WTC11 (cell line): ENCODE measurements at regions not wholly inside any gene's neighbourhood (a gene's known extent, or its start where the extent isn't known, plus 50 kb on each side); places are given as distances from the start of the nearest gene placed in this dataset.

Experiments
- FOXJ3 ChIP-seq: sonication (generic); formaldehyde crosslinking; IDR thresholded peaks from 2 replicates; pipeline ENCODE4 v1.9.0; 2021; ENCODE audit warnings: missing genetic modification reagents, mild to moderate bottlenecking, borderline replicate concordance
- NFE2L1 ChIP-seq: sonication (generic); formaldehyde crosslinking; IDR thresholded peaks from 2 replicates; pipeline ENCODE4 v1.8.1; 2023; ENCODE audit warnings: missing genetic modification reagents
- TF ChIP-seq, protein P1 (sequence below): fragments of 200-600 bp; IDR thresholded peaks from 2 replicates; pipeline ENCODE4 v1.8.0; 2022; ENCODE audit warnings: antibody characterized with exemption
- TF ChIP-seq, protein P2 (sequence below): sonication (generic); formaldehyde crosslinking; IDR thresholded peaks from 2 replicates; pipeline ENCODE4 v1.8.1; 2022; ENCODE audit warnings: low read depth, missing genetic modification reagents, borderline replicate concordance
- TF ChIP-seq, protein P3 (sequence below): sonication (generic); formaldehyde crosslinking; IDR thresholded peaks from 2 replicates; pipeline ENCODE4 v1.8.1; 2023; ENCODE audit warnings: mild to moderate bottlenecking, moderate library complexity, missing genetic modification reagents
- TF ChIP-seq, protein P4 (sequence below): sonication (generic); formaldehyde crosslinking; IDR thresholded peaks from 2 replicates; pipeline ENCODE4 v1.8.0; 2022; ENCODE audit warnings: mild to moderate bottlenecking, missing genetic modification reagents
- TF ChIP-seq, protein P5 (sequence below): sonication (generic); formaldehyde crosslinking; IDR thresholded peaks from 2 replicates; pipeline ENCODE4 v1.8.1; 2022; ENCODE audit warnings: mild to moderate bottlenecking, missing genetic modification reagents, moderate library complexity, borderline replicate concordance

DNA sequence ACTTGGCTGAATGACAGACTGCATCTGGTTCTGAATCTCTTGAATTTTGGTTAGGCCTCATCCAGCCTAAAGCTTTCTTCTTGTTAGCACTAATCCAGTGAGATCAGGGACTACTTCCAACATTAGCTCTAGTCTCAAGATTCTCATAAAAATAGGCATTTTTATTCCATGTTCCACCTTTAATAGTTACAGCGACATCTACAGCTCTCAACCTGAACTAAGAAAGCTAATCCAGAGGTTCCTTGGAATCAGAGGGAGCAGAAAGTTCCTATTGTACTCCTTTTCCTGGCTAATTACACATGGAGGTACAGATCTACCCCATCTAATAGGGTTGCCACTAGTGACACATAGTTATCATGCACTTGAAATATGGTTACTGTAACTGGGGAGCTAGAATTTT lies 391.9 kb downstream of the RMST start:
- TF ChIP-seq, protein P1, sequence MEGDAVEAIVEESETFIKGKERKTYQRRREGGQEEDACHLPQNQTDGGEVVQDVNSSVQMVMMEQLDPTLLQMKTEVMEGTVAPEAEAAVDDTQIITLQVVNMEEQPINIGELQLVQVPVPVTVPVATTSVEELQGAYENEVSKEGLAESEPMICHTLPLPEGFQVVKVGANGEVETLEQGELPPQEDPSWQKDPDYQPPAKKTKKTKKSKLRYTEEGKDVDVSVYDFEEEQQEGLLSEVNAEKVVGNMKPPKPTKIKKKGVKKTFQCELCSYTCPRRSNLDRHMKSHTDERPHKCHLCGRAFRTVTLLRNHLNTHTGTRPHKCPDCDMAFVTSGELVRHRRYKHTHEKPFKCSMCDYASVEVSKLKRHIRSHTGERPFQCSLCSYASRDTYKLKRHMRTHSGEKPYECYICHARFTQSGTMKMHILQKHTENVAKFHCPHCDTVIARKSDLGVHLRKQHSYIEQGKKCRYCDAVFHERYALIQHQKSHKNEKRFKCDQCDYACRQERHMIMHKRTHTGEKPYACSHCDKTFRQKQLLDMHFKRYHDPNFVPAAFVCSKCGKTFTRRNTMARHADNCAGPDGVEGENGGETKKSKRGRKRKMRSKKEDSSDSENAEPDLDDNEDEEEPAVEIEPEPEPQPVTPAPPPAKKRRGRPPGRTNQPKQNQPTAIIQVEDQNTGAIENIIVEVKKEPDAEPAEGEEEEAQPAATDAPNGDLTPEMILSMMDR: no peak
- TF ChIP-seq FOXJ3 (CRISPR knock-in tag) (no peak), NFE2L1 (CRISPR knock-in tag) (no peak)
- TF ChIP-seq, protein P2, sequence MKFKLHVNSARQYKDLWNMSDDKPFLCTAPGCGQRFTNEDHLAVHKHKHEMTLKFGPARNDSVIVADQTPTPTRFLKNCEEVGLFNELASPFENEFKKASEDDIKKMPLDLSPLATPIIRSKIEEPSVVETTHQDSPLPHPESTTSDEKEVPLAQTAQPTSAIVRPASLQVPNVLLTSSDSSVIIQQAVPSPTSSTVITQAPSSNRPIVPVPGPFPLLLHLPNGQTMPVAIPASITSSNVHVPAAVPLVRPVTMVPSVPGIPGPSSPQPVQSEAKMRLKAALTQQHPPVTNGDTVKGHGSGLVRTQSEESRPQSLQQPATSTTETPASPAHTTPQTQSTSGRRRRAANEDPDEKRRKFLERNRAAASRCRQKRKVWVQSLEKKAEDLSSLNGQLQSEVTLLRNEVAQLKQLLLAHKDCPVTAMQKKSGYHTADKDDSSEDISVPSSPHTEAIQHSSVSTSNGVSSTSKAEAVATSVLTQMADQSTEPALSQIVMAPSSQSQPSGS (CRISPR knock-in tag): no peak
- TF ChIP-seq, protein P3, sequence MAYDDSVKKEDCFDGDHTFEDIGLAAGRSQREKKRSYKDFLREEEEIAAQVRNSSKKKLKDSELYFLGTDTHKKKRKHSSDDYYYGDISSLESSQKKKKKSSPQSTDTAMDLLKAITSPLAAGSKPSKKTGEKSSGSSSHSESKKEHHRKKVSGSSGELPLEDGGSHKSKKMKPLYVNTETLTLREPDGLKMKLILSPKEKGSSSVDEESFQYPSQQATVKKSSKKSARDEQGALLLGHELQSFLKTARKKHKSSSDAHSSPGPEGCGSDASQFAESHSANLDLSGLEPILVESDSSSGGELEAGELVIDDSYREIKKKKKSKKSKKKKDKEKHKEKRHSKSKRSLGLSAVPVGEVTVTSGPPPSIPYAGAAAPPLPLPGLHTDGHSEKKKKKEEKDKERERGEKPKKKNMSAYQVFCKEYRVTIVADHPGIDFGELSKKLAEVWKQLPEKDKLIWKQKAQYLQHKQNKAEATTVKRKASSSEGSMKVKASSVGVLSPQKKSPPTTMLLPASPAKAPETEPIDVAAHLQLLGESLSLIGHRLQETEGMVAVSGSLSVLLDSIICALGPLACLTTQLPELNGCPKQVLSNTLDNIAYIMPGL (CRISPR knock-in tag): no peak
- TF ChIP-seq, protein P4, sequence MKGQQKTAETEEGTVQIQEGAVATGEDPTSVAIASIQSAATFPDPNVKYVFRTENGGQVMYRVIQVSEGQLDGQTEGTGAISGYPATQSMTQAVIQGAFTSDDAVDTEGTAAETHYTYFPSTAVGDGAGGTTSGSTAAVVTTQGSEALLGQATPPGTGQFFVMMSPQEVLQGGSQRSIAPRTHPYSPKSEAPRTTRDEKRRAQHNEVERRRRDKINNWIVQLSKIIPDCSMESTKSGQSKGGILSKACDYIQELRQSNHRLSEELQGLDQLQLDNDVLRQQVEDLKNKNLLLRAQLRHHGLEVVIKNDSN (CRISPR knock-in tag): no peak
- TF ChIP-seq, protein P5, sequence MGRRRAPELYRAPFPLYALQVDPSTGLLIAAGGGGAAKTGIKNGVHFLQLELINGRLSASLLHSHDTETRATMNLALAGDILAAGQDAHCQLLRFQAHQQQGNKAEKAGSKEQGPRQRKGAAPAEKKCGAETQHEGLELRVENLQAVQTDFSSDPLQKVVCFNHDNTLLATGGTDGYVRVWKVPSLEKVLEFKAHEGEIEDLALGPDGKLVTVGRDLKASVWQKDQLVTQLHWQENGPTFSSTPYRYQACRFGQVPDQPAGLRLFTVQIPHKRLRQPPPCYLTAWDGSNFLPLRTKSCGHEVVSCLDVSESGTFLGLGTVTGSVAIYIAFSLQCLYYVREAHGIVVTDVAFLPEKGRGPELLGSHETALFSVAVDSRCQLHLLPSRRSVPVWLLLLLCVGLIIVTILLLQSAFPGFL (CRISPR knock-in tag): no peak
